KOPT-K1 (cell line): ENCODE measurements at regions not wholly inside any gene's neighbourhood (a gene's known extent, or its start where the extent isn't known, plus 50 kb on each side); places are given as distances from the start of the nearest gene placed in this dataset.

ENCODE experiments used
- H3K27ac ChIP-seq: fragments of 200-600 bp; sonication (generic); 2 replicates; pipeline ENCODE4 v1.5.1; 2016; ENCODE audit warnings: antibody characterized with exemption, mild to moderate bottlenecking, low read depth, low read length; ENCODE audit not compliant: poor library complexity, severe bottlenecking
- H3K36me3 ChIP-seq: fragments of 200-600 bp; sonication (generic); 2 replicates; pipeline ENCODE4 v1.5.1; 2017; ENCODE audit warnings: antibody characterized with exemption, mild to moderate bottlenecking, low read length, moderate library complexity; ENCODE audit not compliant: insufficient read depth
- H3K9me3 ChIP-seq: fragments of 200-600 bp; sonication (generic); 2 replicates; pipeline ENCODE4 v1.5.1; 2017; ENCODE audit warnings: antibody characterized with exemption, low read length, mild to moderate bottlenecking; ENCODE audit not compliant: insufficient read depth, poor library complexity, severe bottlenecking

GRCh38 chr9:89655990-89656657, 51.3 kb downstream of the GADD45G start:
- Histone ChIP-seq H3K9me3 (no peaks in the 10 kb centered on the region), H3K27ac (no peak overlapping the region), H3K36me3 (no peaks in the 10 kb centered on the region)

GRCh38 chr9:89657295-89657694, 52.5 kb downstream of the GADD45G start:
- no peaks in the 10 kb centered on the region for H3K9me3 ChIP-seq
- no peaks in the 10 kb centered on the region for H3K36me3 ChIP-seq
- H3K27ac ChIP-seq, result no peak overlapping the region

- no peaks in the 10 kb centered on the region for H3K9me3 ChIP-seq
- H3K36me3 ChIP-seq, result no peaks in the 10 kb centered on the region
- no peak overlapping the region for H3K27ac ChIP-seq
Measured at GRCh38 chr9:89657765-89658164, 53.0 kb downstream of the GADD45G start.

GRCh38 chr9:89658401-89658800, 53.6 kb downstream of the GADD45G start:
- Histone ChIP-seq H3K9me3 (no peaks in the 10 kb centered on the region), H3K36me3 (no peaks in the 10 kb centered on the region), H3K27ac (no peak overlapping the region)

GRCh38 chr9:89658931-89659330, 54.1 kb downstream of the GADD45G start:
- H3K36me3 ChIP-seq, result no peaks in the 10 kb centered on the region
- H3K9me3 ChIP-seq, result no peaks in the 10 kb centered on the region

GRCh38 chr9:89659473-89659872, 54.7 kb downstream of the GADD45G start:
- no peak overlapping the region for H3K27ac ChIP-seq
- no peaks in the 10 kb centered on the region for H3K36me3 ChIP-seq
- H3K9me3 ChIP-seq, result no peaks in the 10 kb centered on the region

More at GRCh38 chr9:89658931-89659330, 54.1 kb downstream of the GADD45G start:
- H3K27ac ChIP-seq, result no peak overlapping the region

- no peak overlapping the region for H3K27ac ChIP-seq
- no peaks in the 10 kb centered on the region for H3K9me3 ChIP-seq
- H3K36me3 ChIP-seq, result no peaks in the 10 kb centered on the region
Measured at GRCh38 chr9:89659891-89660685, 55.3 kb downstream of the GADD45G start.

- Histone ChIP-seq H3K9me3 (no peaks in the 10 kb centered on the region), H3K36me3 (no peaks in the 10 kb centered on the region), H3K27ac (no peak overlapping the region)
Measured at GRCh38 chr9:89661391-89661949, 56.7 kb downstream of the GADD45G start.

- H3K27ac ChIP-seq, result no peak overlapping the region
- H3K36me3 ChIP-seq, result no peaks in the 10 kb centered on the region
- H3K9me3 ChIP-seq, result no peaks in the 10 kb centered on the region
Measured at GRCh38 chr9:89661956-89662717, 57.3 kb downstream of the GADD45G start.

- no peaks in the 10 kb centered on the region for H3K9me3 ChIP-seq
- H3K36me3 ChIP-seq, result no peaks in the 10 kb centered on the region
- H3K27ac ChIP-seq, result no peak overlapping the region
Measured at GRCh38 chr9:89662718-89663613, 58.2 kb downstream of the GADD45G start.

- Histone ChIP-seq H3K27ac (no peak overlapping the region), H3K36me3 (no peaks in the 10 kb centered on the region), H3K9me3 (no peaks in the 10 kb centered on the region)
Measured at GRCh38 chr9:89663614-89663970, 58.8 kb downstream of the GADD45G start.

GRCh38 chr9:89664010-89664409, 59.2 kb downstream of the GADD45G start:
- no peaks in the 10 kb centered on the region for H3K36me3 ChIP-seq
- no peak overlapping the region for H3K27ac ChIP-seq
- no peaks in the 10 kb centered on the region for H3K9me3 ChIP-seq

GRCh38 chr9:89664896-89665329, 60.1 kb downstream of the GADD45G start:
- Histone ChIP-seq H3K9me3 (no peaks in the 10 kb centered on the region), H3K27ac (no peak overlapping the region), H3K36me3 (no peaks in the 10 kb centered on the region)

- Histone ChIP-seq H3K27ac (no peak overlapping the region), H3K9me3 (no peaks in the 10 kb centered on the region), H3K36me3 (no peaks in the 10 kb centered on the region)
Measured at GRCh38 chr9:89666364-89666763, 61.6 kb downstream of the GADD45G start.
